ENCODE measurements at regions not wholly inside any gene's neighbourhood (a gene's known extent, or its start where the extent isn't known, plus 50 kb on each side); places are given as distances from the start of the nearest gene placed in this dataset.

DNA sequence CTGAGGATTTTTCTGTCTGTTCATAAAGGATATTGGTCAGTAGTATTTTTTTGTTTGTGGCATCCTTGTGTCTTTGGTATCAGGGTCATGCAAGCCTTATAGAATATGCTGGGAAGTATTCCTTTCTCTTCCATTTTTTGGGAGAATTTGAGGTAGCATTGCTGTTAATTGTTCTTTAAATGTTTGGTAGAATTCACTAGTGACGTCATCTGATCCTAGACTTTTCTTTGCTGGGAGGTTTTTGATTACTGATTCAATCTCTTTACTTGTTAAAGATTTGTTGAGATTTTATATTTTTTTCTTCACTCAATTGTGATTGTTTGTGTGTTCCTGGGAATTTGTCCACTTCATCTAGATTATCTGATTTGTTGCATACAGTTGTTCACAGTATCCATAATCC, 234.4 kb upstream of the ATP6AP2 start:
- TF ChIP-seq, protein P1, sequence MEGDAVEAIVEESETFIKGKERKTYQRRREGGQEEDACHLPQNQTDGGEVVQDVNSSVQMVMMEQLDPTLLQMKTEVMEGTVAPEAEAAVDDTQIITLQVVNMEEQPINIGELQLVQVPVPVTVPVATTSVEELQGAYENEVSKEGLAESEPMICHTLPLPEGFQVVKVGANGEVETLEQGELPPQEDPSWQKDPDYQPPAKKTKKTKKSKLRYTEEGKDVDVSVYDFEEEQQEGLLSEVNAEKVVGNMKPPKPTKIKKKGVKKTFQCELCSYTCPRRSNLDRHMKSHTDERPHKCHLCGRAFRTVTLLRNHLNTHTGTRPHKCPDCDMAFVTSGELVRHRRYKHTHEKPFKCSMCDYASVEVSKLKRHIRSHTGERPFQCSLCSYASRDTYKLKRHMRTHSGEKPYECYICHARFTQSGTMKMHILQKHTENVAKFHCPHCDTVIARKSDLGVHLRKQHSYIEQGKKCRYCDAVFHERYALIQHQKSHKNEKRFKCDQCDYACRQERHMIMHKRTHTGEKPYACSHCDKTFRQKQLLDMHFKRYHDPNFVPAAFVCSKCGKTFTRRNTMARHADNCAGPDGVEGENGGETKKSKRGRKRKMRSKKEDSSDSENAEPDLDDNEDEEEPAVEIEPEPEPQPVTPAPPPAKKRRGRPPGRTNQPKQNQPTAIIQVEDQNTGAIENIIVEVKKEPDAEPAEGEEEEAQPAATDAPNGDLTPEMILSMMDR (IDR thresholded peaks at IDR 0.05; ENCODE audit: extremely low read depth, missing control alignments), result no peak
- DNase-seq (ENCODE audit: low spot score), result no peak

GRCh38 chrX:40343319-40343718, 237.5 kb upstream of the ATP6AP2 start:
- no peak for DNase-seq (ENCODE audit: low spot score)
- TF ChIP-seq, protein P1 (IDR thresholded peaks at IDR 0.05; ENCODE audit: extremely low read depth, missing control alignments), result no peak

DNA sequence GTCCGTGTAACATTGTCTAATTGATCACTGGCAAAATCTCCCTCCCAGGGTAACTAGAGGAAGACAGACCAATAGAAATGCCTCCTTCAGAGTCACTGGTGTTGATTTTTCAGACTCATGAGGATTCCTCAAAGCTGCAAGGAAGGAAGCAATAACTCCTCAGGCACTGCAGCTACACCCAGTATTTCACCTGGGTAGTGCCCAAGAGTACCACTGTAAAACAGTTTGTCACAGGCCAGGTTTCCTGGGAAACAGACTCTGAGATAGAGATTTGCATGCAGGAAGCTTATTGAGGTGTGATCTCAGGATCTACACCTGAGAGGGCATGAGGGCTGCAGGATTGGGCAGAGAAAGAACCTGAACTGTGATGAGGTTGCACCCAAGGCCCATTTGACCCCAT, 240.7 kb upstream of the ATP6AP2 start:
- TF ChIP-seq, protein P1 (IDR thresholded peaks at IDR 0.05; ENCODE audit: extremely low read depth, missing control alignments), result no peak
- no peak for DNase-seq (ENCODE audit: low spot score)

GRCh38 chrX:40333344-40333743, 235.6 kb upstream of the BCOR start:
- TF ChIP-seq, protein P1 (IDR thresholded peaks at IDR 0.05; ENCODE audit: extremely low read depth, missing control alignments), result no peak
- no peak for DNase-seq (ENCODE audit: low spot score)

DNA sequence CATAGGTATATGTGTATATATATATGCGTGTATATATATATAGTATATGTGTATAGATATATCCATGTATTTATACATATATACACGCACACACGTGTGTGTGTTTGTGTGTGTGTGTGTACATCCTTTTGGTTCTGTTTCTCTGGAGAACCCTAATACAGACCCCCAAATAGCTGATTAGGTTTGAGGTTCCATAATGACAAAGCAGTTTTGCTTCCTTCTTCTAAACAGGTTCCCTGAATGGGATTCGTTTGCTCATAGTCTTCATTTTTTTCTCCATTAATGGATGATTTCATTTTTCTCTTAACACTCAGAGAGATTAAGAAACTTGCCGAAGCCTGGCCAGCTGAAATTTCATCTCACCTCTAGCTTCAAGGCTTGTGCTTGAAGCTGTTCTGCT, 234.0 kb upstream of the BCOR start:
- TF ChIP-seq, protein P1 (IDR thresholded peaks at IDR 0.05; ENCODE audit: extremely low read depth, missing control alignments), result no peak
- no peak for DNase-seq (ENCODE audit: low spot score)

- DNase-seq (ENCODE audit: low spot score), result no peak
- TF ChIP-seq, protein P1 (IDR thresholded peaks at IDR 0.05; ENCODE audit: extremely low read depth, missing control alignments), result no peak
Observed at GRCh38 chrX:40331353-40331752, 233.6 kb upstream of the BCOR start.

DNA sequence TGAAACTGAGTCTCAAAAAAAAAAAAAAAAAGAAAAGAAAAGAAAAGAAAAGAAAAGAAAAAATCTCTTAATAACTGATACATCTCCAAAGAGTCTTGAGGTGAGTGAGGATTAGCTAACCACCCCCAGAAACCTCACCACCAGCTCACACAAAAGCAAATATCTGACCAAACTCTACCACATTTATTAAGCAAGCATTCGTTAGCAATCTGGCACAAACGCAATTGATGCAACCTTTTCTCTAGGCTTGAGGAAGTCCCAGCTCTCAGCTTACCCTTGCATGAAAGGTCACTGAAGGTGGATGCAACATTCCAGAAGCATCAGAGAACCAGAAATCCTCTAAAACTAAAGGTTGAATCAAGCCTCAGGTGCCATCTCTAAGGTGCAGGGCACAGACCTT, 231.9 kb upstream of the BCOR start:
- DNase-seq (ENCODE audit: low spot score), result no peak
- TF ChIP-seq, protein P1 (IDR thresholded peaks at IDR 0.05; ENCODE audit: extremely low read depth, missing control alignments), result no peak

Data from GM20000 (cell line).